RWPE1 (cell line): ENCODE measurements at regions not wholly inside any gene's neighbourhood (a gene's known extent, or its start where the extent isn't known, plus 50 kb on each side); places are given as distances from the start of the nearest gene placed in this dataset.

ENCODE experiments used
- CTCF ChIA-PET: fragments of 350-600 bp; sonication (Branson Sonifier 250); formaldehyde crosslinking; extraction: SDS; loops from one replicate; lab custom pipeline; 2021; lab: Yijun Ruan, JAX
- POLR2A ChIA-PET: fragments of 400-600 bp; formaldehyde crosslinking; extraction: SDS; loops from one replicate; lab custom pipeline; 2020; ENCODE audit warnings: antibody characterized with exemption; ENCODE audit not compliant: low non-redundant PET; lab: Yijun Ruan, JAX
- DNase-seq: peaks from one replicate; pipeline ENCODE4 v3.0.0; 2012; ENCODE audit warnings: low spot score
- H3K27ac ChIP-seq: fragments of 450-650 bp; 2 replicates; pipeline ENCODE4 v1.5.1; 2017
- CTCF ChIP-seq: fragments of 450-650 bp; conservative IDR thresholded peaks from 2 replicates; pipeline ENCODE4 v1.5.1; 2017; ENCODE audit warnings: low read depth, mild to moderate bottlenecking

- no peak for TF ChIP-seq CTCF
- ChIA-PET CTCF (no interaction called here), POLR2A (no interaction called here)
- no peak for DNase-seq
- no peak overlapping the region for H3K27ac ChIP-seq
Observed at GRCh38 chr3:176969066-176969465, 228.2 kb downstream of the TBL1XR1 start.

DNA sequence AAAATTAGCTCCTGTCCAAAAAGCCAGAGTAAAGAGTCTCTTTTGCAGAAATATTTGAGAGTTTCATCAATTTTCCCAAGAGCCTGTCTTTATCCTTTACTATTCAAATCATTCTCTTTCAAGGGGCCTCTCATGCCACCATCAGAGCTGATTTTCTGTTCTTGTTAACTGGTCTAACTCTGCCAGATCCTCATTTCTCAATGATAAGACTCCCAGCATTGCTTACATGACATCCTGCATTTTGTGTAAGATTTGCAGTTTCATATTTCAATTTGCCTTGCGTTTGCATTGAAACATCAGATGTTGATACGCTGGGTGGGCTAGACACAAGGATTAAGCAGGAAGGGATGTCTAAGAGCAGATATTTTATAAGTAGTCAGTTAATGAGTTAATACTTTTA, 228.7 kb downstream of the TBL1XR1 start:
- no peak for DNase-seq

DNA sequence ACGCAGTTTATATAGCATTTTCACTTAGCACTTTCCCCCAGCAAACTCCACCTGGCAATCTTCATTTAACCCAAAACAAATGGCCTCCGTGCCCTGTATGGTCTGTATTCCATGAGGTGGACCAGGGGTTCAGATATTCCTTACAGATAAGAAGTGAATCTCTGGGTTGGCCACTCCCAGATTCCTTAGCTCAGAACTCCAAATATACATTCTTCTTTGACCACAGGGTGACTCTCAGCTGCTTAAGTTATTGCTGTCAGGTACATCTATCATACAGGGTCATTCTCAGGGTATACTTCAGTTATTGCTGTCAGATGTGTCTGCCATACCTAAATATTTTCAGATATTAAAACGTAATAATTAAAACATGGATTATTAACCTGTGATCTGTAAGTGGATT, 229.8 kb downstream of the TBL1XR1 start:
- no peak for TF ChIP-seq CTCF
- DNase-seq: peak; percentile 4
- H3K27ac ChIP-seq: no peak overlapping the region

More for the DNA sequence above, 228.7 kb downstream of the TBL1XR1 start:
- H3K27ac ChIP-seq: no peak overlapping the region
- CTCF ChIA-PET: interaction anchor here (1.1 kb wide), 1 partner anchor 9 kb away, joined by 3 read pairs; no protein-coding TSS in a partner anchor
- POLR2A ChIA-PET: no interaction called here
- no peak for TF ChIP-seq CTCF

DNA sequence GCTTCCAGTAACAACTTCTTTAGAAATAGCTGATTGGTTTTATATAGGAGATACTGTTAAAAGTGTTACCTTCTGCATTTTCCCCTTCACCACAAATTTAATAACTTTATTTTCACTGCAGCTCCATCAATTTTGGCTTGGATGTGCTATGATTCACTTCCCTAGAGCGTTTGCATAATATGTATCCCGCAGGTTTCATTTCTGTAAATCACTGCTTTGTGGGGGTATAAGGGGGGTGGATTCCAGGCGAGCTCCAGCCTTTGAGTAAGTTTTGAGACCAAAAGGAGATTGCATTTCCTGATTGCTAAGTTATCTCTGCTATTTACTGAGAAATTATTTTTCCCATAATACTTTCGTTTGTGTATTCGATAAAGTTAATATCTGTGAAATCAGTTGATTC, 232.6 kb downstream of the TBL1XR1 start:
- no peak overlapping the region for H3K27ac ChIP-seq
- no peak for TF ChIP-seq CTCF
- ChIA-PET POLR2A (no interaction called here), CTCF (no interaction called here)
- DNase-seq: no peak

More for the DNA sequence above, 229.8 kb downstream of the TBL1XR1 start:
- POLR2A ChIA-PET: no interaction called here
- CTCF ChIA-PET: interaction anchor here (1.1 kb wide), 1 partner anchor 10 kb away, joined by 3 read pairs; no protein-coding TSS in a partner anchor

GRCh38 chr3:176961916-176962315, 235.4 kb downstream of the TBL1XR1 start:
- POLR2A ChIA-PET: no interaction called here
- no peak for DNase-seq
- CTCF ChIA-PET: no interaction called here
- H3K27ac ChIP-seq: no peak overlapping the region
- no peak for TF ChIP-seq CTCF

- no peak overlapping the region for H3K27ac ChIP-seq
- CTCF ChIA-PET: no interaction called here
- no peak for DNase-seq
- POLR2A ChIA-PET: no interaction called here
- TF ChIP-seq CTCF: no peak
Observed at GRCh38 chr3:176959867-176960266, 237.4 kb downstream of the TBL1XR1 start.
